OCI-LY1 (cell line): ENCODE measurements at regions not wholly inside any gene's neighbourhood (a gene's known extent, or its start where the extent isn't known, plus 50 kb on each side); places are given as distances from the start of the nearest gene placed in this dataset.

Source experiments
- H2AFZ ChIP-seq: fragments of 200-600 bp; sonication (generic), shearing (Covaris generic); 2 replicates; pipeline ENCODE4 v1.6.0; 2014; ENCODE audit warnings: antibody characterized with exemption, mild to moderate bottlenecking, low read length
- H3F3A ChIP-seq: fragments of 200-600 bp; sonication (generic), shearing (Covaris generic); 2 replicates; pipeline ENCODE4 v1.6.0; 2014; ENCODE audit warnings: mild to moderate bottlenecking, antibody characterized with exemption, low read length, moderate library complexity; ENCODE audit not compliant: insufficient read depth
- H3K27ac ChIP-seq: fragments of 200-600 bp; sonication (generic); 2 replicates; pipeline ENCODE4 v1.5.1; 2014; ENCODE audit warnings: low read length, mixed run types, mild to moderate bottlenecking, low read depth; ENCODE audit not compliant: poor library complexity, severe bottlenecking
- H3K27me3 ChIP-seq: fragments of 200-600 bp; sonication (generic); 2 replicates; pipeline ENCODE4 v1.6.0; 2014; ENCODE audit warnings: antibody characterized with exemption, mild to moderate bottlenecking, low read length, moderate library complexity; ENCODE audit not compliant: insufficient read depth
- H3K36me3 ChIP-seq: fragments of 200-600 bp; sonication (generic); 2 replicates; pipeline ENCODE4 v1.6.1; 2014; ENCODE audit warnings: mild to moderate bottlenecking, antibody characterized with exemption, low read length, moderate library complexity, mixed read lengths; ENCODE audit not compliant: insufficient read depth
- H3K4me1 ChIP-seq: fragments of 200-600 bp; sonication (generic); 2 replicates; pipeline ENCODE4 v1.5.1; 2014; ENCODE audit warnings: mild to moderate bottlenecking, low read length, moderate library complexity; ENCODE audit not compliant: insufficient read depth, severe bottlenecking
- H3K4me2 ChIP-seq: fragments of 200-600 bp; sonication (generic), shearing (Covaris generic); 2 replicates; pipeline ENCODE4 v1.6.1; 2014; ENCODE audit warnings: low read length
- H3K4me3 ChIP-seq: fragments of 200-600 bp; sonication (generic); 2 replicates; pipeline ENCODE4 v1.5.1; 2014; ENCODE audit warnings: low read length, low read depth, mild to moderate bottlenecking, mixed read lengths; ENCODE audit not compliant: poor library complexity, severe bottlenecking
- H3K79me2 ChIP-seq: fragments of 200-600 bp; shearing (Covaris generic); 2 replicates; pipeline ENCODE4 v1.6.1; 2016; ENCODE audit warnings: mixed run types, low read length, mixed read lengths; ENCODE audit not compliant: insufficient read depth
- H3K9ac ChIP-seq: fragments of 200-600 bp; sonication (generic), shearing (Covaris generic); 2 replicates; pipeline ENCODE4 v1.6.1; 2014; ENCODE audit warnings: mild to moderate bottlenecking, low read length, mixed read lengths
- H3K9me2 ChIP-seq: fragments of 200-600 bp; sonication (generic), shearing (Covaris generic); 2 replicates; pipeline ENCODE4 v1.6.1; 2014; ENCODE audit warnings: low read depth, mild to moderate bottlenecking, low read length, mixed read lengths
- H3K9me3 ChIP-seq: fragments of 200-600 bp; shearing (Covaris generic); 2 replicates; pipeline ENCODE4 v1.6.1; 2014; ENCODE audit warnings: low read length, mixed read lengths
- H4K20me1 ChIP-seq: fragments of 200-600 bp; sonication (generic), shearing (Covaris generic); 2 replicates; pipeline ENCODE4 v1.6.0; 2016; ENCODE audit warnings: mild to moderate bottlenecking, low read length; ENCODE audit not compliant: insufficient read depth
- EZH2 ChIP-seq: fragments of 200-600 bp; sonication (generic), shearing (Covaris generic); IDR thresholded peaks from 2 replicates; pipeline ENCODE4 v1.8.0; 2017; ENCODE audit warnings: borderline replicate concordance, mixed run types, mild to moderate bottlenecking, antibody characterized with exemption, low read length, moderate library complexity, mixed read lengths
- TF ChIP-seq, protein P1 (sequence below): fragments of 200-600 bp; sonication (generic), shearing (Covaris generic); IDR thresholded peaks from 2 replicates; pipeline ENCODE4 v1.5.1; 2017; ENCODE audit warnings: mild to moderate bottlenecking, antibody characterized with exemption, low read length, moderate library complexity, mixed read lengths

GRCh38 chr9:129310666-129311350 is 132.7 kb upstream of the IER5L start:
- TF ChIP-seq, protein P1, sequence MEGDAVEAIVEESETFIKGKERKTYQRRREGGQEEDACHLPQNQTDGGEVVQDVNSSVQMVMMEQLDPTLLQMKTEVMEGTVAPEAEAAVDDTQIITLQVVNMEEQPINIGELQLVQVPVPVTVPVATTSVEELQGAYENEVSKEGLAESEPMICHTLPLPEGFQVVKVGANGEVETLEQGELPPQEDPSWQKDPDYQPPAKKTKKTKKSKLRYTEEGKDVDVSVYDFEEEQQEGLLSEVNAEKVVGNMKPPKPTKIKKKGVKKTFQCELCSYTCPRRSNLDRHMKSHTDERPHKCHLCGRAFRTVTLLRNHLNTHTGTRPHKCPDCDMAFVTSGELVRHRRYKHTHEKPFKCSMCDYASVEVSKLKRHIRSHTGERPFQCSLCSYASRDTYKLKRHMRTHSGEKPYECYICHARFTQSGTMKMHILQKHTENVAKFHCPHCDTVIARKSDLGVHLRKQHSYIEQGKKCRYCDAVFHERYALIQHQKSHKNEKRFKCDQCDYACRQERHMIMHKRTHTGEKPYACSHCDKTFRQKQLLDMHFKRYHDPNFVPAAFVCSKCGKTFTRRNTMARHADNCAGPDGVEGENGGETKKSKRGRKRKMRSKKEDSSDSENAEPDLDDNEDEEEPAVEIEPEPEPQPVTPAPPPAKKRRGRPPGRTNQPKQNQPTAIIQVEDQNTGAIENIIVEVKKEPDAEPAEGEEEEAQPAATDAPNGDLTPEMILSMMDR = no peak
- no peak for TF ChIP-seq EZH2
- no peaks in the 10 kb centered on the region for H3K79me2 ChIP-seq
- H3K9ac ChIP-seq = no peak overlapping the region
- peaks cover 19% of the 10 kb centered on the region; the same call in 1 of the 2 replicates for H3K27me3 ChIP-seq
- no peaks in the 10 kb centered on the region for H3K9me3 ChIP-seq
- H3K4me2 ChIP-seq = no peak overlapping the region
- no peak overlapping the region for H3K4me3 ChIP-seq
- no peak overlapping the region for H3K27ac ChIP-seq
- H2AFZ ChIP-seq = no peak overlapping the region
- no peaks in the 10 kb centered on the region for H3F3A ChIP-seq
- no peaks in the 10 kb centered on the region for H4K20me1 ChIP-seq
- H3K9me2 ChIP-seq = no peaks in the 10 kb centered on the region
- no peaks in the 10 kb centered on the region; the same call in 1 of the 2 replicates for H3K36me3 ChIP-seq
- no peaks in the 10 kb centered on the region for H3K4me1 ChIP-seq

DNA sequence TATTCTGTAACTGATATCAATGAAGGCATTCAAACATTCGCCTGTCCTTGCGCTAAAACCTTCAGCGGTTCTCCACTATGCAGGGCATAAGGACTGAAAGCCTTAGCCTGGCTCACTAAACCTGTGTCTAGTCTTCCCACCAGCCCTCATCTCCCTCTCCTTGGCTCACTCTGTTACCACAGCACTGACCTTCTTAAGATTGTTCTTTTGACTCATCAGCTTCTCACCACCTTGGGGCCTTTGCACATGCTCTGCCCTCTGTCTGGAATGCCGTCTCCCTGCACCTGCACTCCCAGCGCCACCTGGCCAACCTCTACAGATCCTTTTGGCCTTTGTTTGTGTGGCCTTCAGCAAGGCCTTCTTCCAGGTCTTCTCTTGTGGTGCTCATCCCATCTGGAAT is 131.8 kb upstream of the IER5L start:
- Histone ChIP-seq H3K9me2 (no peaks in the 10 kb centered on the region), H3K9me3 (no peaks in the 10 kb centered on the region), H3K9ac (no peak overlapping the region), H4K20me1 (no peaks in the 10 kb centered on the region), H2AFZ (no peak overlapping the region), H3K36me3 (no peaks in the 10 kb centered on the region; the same call in 1 of the 2 replicates), H3F3A (no peaks in the 10 kb centered on the region), H3K79me2 (no peaks in the 10 kb centered on the region), H3K4me2 (no peak overlapping the region), H3K27ac (no peak overlapping the region), H3K4me1 (no peaks in the 10 kb centered on the region), H3K4me3 (no peak overlapping the region), H3K27me3 (peaks cover 19% of the 10 kb centered on the region; the same call in 1 of the 2 replicates)
- no peak for TF ChIP-seq EZH2
- TF ChIP-seq, protein P1 = no peak

DNA sequence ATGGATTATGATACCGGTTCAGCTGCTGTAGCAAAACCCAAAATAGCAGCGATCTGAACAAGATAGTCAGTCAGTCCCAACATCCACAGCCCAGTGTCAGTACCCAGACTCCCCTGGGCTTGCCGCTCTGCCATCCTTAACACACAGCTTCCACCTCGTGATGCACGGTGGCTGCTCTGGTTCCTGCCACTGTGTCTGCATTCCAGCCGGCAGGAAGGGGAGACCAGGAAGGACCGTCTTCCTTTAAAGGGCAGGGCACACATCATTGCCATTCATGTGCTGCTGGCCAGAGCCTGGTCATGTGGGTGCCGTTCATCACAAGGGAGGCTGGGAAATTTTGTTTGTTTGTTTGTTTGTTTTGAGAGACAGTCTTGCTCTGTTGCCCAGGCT is 131.0 kb upstream of the IER5L start:
- no peaks in the 10 kb centered on the region; the same call in 1 of the 2 replicates for H3K36me3 ChIP-seq
- H3K4me3 ChIP-seq = no peak overlapping the region
- TF ChIP-seq, protein P1 = no peak
- no peak for TF ChIP-seq EZH2
- no peak overlapping the region for H3K27ac ChIP-seq
- H3K9ac ChIP-seq = no peak overlapping the region
- no peaks in the 10 kb centered on the region for H3K79me2 ChIP-seq
- no peak overlapping the region for H3K4me2 ChIP-seq
- no peaks in the 10 kb centered on the region for H3K9me2 ChIP-seq
- no peaks in the 10 kb centered on the region for H3F3A ChIP-seq
- no peaks in the 10 kb centered on the region for H4K20me1 ChIP-seq
- no peaks in the 10 kb centered on the region for H3K9me3 ChIP-seq
- H2AFZ ChIP-seq = no peak overlapping the region
- peaks cover 19% of the 10 kb centered on the region; the same call in 1 of the 2 replicates for H3K27me3 ChIP-seq
- H3K4me1 ChIP-seq = no peaks in the 10 kb centered on the region
